NT2/D1 (cell line): ENCODE measurements at regions not wholly inside any gene's neighbourhood (a gene's known extent, or its start where the extent isn't known, plus 50 kb on each side); places are given as distances from the start of the nearest gene placed in this dataset.

Source experiments
- SUZ12 ChIP-seq: IDR thresholded peaks from 2 replicates; pipeline ENCODE4 v1.6.1; 2011; ENCODE audit not compliant: insufficient read length, insufficient read depth; ENCODE audit errors: extremely low read depth
- YY1 ChIP-seq: IDR thresholded peaks from 2 replicates; pipeline ENCODE4 v1.6.1; 2011; ENCODE audit not compliant: insufficient read length, insufficient read depth
- ZNF274 ChIP-seq: IDR thresholded peaks from 2 replicates; pipeline ENCODE4 v1.6.1; 2011; ENCODE audit warnings: mild to moderate bottlenecking, low read depth, low read length

DNA sequence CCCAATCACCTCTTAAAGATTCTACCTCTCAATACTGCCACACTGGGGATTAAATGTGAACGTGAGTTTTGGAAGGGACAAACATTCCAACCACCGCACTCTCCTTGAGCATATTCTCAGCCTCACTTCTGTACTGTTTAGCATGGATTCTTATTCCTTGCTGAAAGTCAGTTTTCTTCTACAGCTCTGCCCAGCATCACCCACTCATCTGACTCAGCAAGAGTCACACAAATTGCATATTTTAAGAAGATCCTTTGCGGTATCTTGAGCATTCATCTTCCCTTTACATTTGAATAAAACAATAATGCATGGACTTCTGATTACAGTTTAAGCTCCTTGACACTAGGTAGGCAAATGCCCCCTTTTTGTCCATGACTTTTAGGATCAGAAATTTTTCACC, 251.6 kb upstream of the MKLN1 start:
- TF ChIP-seq ZNF274 (no peak), YY1 (no peak), SUZ12 (no peak)
